Keratinocyte (primary cell): ENCODE measurements at regions not wholly inside any gene's neighbourhood (a gene's known extent, or its start where the extent isn't known, plus 50 kb on each side); places are given as distances from the start of the nearest gene placed in this dataset.

ENCODE experiments used
- CTCF ChIP-seq, 3 experiments: IDR thresholded peaks in 1 of 3; conservative IDR thresholded peaks in 1 of 3; optimal IDR thresholded peaks in 1 of 3; 2 replicates in 2 of 3; 3 replicates in 1 of 3; pipeline versions ENCODE3 to v1.5.1; 2011; ENCODE audit warnings: low read length in 3 of 3, mild to moderate bottlenecking in 3 of 3, moderate library complexity in 2 of 3, control low read depth in 1 of 3, inconsistent platforms in 1 of 3; ENCODE audit not compliant: insufficient read depth in 2 of 3; ENCODE audit errors: extremely low read depth in 1 of 3
- EZH2 ChIP-seq: IDR thresholded peaks from one replicate; pipeline ENCODE4 v1.6.1; 2012; ENCODE audit warnings: inconsistent platforms, mild to moderate bottlenecking, low read length, moderate library complexity

GRCh38 chr5:88944751-88945531 lies 62.0 kb upstream of the MEF2C start:
- no peak for TF ChIP-seq CTCF (optimal IDR thresholded peaks at IDR 0.05 in 1 of 3, IDR thresholded peaks at IDR 0.05 in 1 of 3, conservative IDR thresholded peaks at IDR 0.05 in 1 of 3; ENCODE audit: extremely low read depth in 1 of 3, insufficient read depth in 2 of 3, low read length in 3 of 3)
- TF ChIP-seq EZH2 = no peak
